ENCODE measurements at regions not wholly inside any gene's neighbourhood (a gene's known extent, or its start where the extent isn't known, plus 50 kb on each side); places are given as distances from the start of the nearest gene placed in this dataset.

GRCh38 chr5:44871401-44871800 lies 62.7 kb downstream of the MRPS30 start:
- no peaks in the 10 kb centered on the region for H3F3A ChIP-seq (ENCODE audit: insufficient read depth, low read length, poor library complexity, severe bottlenecking)
- no peak overlapping the region for H3K9ac ChIP-seq (ENCODE audit: low read length)
- TF ChIP-seq EP300 (conservative IDR thresholded peaks at IDR 0.05; ENCODE audit: poor library complexity, severe bottlenecking), result no peak
- no peak for TF ChIP-seq SMC3 (conservative IDR thresholded peaks at IDR 0.05; ENCODE audit: poor library complexity)
- TF ChIP-seq REST (IDR thresholded peaks at IDR 0.05; ENCODE audit: borderline replicate concordance), result no peak
- TF ChIP-seq EZH2 (IDR thresholded peaks at IDR 0.05; ENCODE audit: borderline replicate concordance, insufficient read depth, low read length, poor library complexity, severe bottlenecking), result no peak
- TF ChIP-seq POLR2AphosphoS5 (IDR thresholded peaks at IDR 0.05), result no peak
- no peak for TF ChIP-seq RAD21 (conservative IDR thresholded peaks at IDR 0.05)
- no peak for TF ChIP-seq MXI1 (conservative IDR thresholded peaks at IDR 0.05; ENCODE audit: poor library complexity, severe bottlenecking)
- TF ChIP-seq CTCF (IDR thresholded peaks at IDR 0.05; ENCODE audit: poor library complexity, severe bottlenecking), result no peak
- TF ChIP-seq TAF1 (IDR thresholded peaks at IDR 0.05; ENCODE audit: low read depth), result no peak

GRCh38 chr5:44875661-44876605 lies 67.2 kb downstream of the MRPS30 start:
- Histone ChIP-seq H3K4me2 (ENCODE audit: low read length) (no peak overlapping the region), H3F3A (ENCODE audit: insufficient read depth, low read length, poor library complexity, severe bottlenecking) (no peaks in the 10 kb centered on the region), H3K9me2 (ENCODE audit: insufficient read depth, low read length) (no peaks in the 10 kb centered on the region), H3K27me3 (ENCODE audit: insufficient read depth, low read depth, low read length) (no peaks in the 10 kb centered on the region), H3K79me2 (replicated peaks; ENCODE audit: insufficient read depth, low read length) (no peaks in the 10 kb centered on the region), H3K9ac (ENCODE audit: low read length) (no peak overlapping the region), H3K4me3 (ENCODE audit: low read length) (no peak overlapping the region), H2AFZ (ENCODE audit: low read depth, low read length) (no peak overlapping the region), H3K27ac (ENCODE audit: low read length) (no peak overlapping the region), H4K20me1 (ENCODE audit: insufficient read depth) (no peaks in the 10 kb centered on the region), H3K9me3 (ENCODE audit: low read length) (no peaks in the 10 kb centered on the region), H3K36me3 (ENCODE audit: insufficient read depth, low read length) (no peaks in the 10 kb centered on the region)
- no peak for TF ChIP-seq CTCF (IDR thresholded peaks at IDR 0.05; ENCODE audit: poor library complexity, severe bottlenecking)
- no peak for TF ChIP-seq RAD21 (conservative IDR thresholded peaks at IDR 0.05)
- TF ChIP-seq EP300 (conservative IDR thresholded peaks at IDR 0.05; ENCODE audit: poor library complexity, severe bottlenecking), result no peak
- no peak for TF ChIP-seq REST (IDR thresholded peaks at IDR 0.05; ENCODE audit: borderline replicate concordance)
- no peak for TF ChIP-seq TAF1 (IDR thresholded peaks at IDR 0.05; ENCODE audit: low read depth)
- TF ChIP-seq MXI1 (conservative IDR thresholded peaks at IDR 0.05; ENCODE audit: poor library complexity, severe bottlenecking), result no peak
- TF ChIP-seq SMC3 (conservative IDR thresholded peaks at IDR 0.05; ENCODE audit: poor library complexity), result no peak
- TF ChIP-seq EZH2 (IDR thresholded peaks at IDR 0.05; ENCODE audit: borderline replicate concordance, insufficient read depth, low read length, poor library complexity, severe bottlenecking), result no peak
- TF ChIP-seq POLR2AphosphoS5 (IDR thresholded peaks at IDR 0.05), result no peak

More at GRCh38 chr5:44871401-44871800, 62.7 kb downstream of the MRPS30 start:
- no peaks in the 10 kb centered on the region for H4K20me1 ChIP-seq (ENCODE audit: insufficient read depth)
- H3K79me2 ChIP-seq (replicated peaks; ENCODE audit: insufficient read depth, low read length), result no peaks in the 10 kb centered on the region
- H2AFZ ChIP-seq (ENCODE audit: low read depth, low read length), result no peak overlapping the region
- no peak overlapping the region for H3K27ac ChIP-seq (ENCODE audit: low read length)
- no peaks in the 10 kb centered on the region for H3K36me3 ChIP-seq (ENCODE audit: insufficient read depth, low read length)
- no peak overlapping the region for H3K4me2 ChIP-seq (ENCODE audit: low read length)
- H3K9me3 ChIP-seq (ENCODE audit: low read length), result no peaks in the 10 kb centered on the region
- H3K4me3 ChIP-seq (ENCODE audit: low read length), result no peak overlapping the region
- no peaks in the 10 kb centered on the region for H3K27me3 ChIP-seq (ENCODE audit: insufficient read depth, low read depth, low read length)
- H3K9me2 ChIP-seq (ENCODE audit: insufficient read depth, low read length), result no peaks in the 10 kb centered on the region
